ENCODE measurements at regions not wholly inside any gene's neighbourhood (a gene's known extent, or its start where the extent isn't known, plus 50 kb on each side); places are given as distances from the start of the nearest gene placed in this dataset.

- no peak for DNase-seq
Observed at GRCh38 chr10:36087006-36088005, 445.2 kb upstream of the FZD8 start.

GRCh38 chr10:36075196-36075595 is 433.1 kb upstream of the FZD8 start:
- DNase-seq = no peak

GRCh38 chr10:36073796-36074345 is 431.8 kb upstream of the FZD8 start:
- DNase-seq = no peak

- DNase-seq = no peak
Observed at GRCh38 chr10:36068542-36068941, 426.4 kb upstream of the FZD8 start.

GRCh38 chr10:36067748-36068147 is 425.7 kb upstream of the FZD8 start:
- no peak for DNase-seq

- DNase-seq = no peak
Observed at GRCh38 chr10:36066850-36067249, 424.8 kb upstream of the FZD8 start.

- DNase-seq = no peak
Observed at GRCh38 chr10:36066102-36066501, 424.0 kb upstream of the FZD8 start.

GRCh38 chr10:36063396-36063795 is 421.3 kb upstream of the FZD8 start:
- no peak for DNase-seq

GRCh38 chr10:36057731-36058130 is 415.6 kb upstream of the FZD8 start:
- DNase-seq = no peak

GRCh38 chr10:36057180-36057579 is 415.1 kb upstream of the FZD8 start:
- DNase-seq = no peak

GRCh38 chr10:36053775-36054174 is 411.7 kb upstream of the FZD8 start:
- no peak for DNase-seq

GRCh38 chr10:36053271-36053670 is 411.2 kb upstream of the FZD8 start:
- no peak for DNase-seq

GRCh38 chr10:36051500-36051991 is 409.4 kb upstream of the FZD8 start:
- DNase-seq = no peak

- no peak for DNase-seq
Observed at GRCh38 chr10:36050763-36051499, 408.8 kb upstream of the FZD8 start.

GRCh38 chr10:36048780-36049179 is 406.7 kb upstream of the FZD8 start:
- DNase-seq = no peak

- no peak for DNase-seq
Observed at GRCh38 chr10:36048236-36048635, 406.1 kb upstream of the FZD8 start.

GRCh38 chr10:36042135-36042534 is 400.0 kb upstream of the FZD8 start:
- no peak for DNase-seq

GRCh38 chr10:36038316-36038955 is 396.3 kb upstream of the FZD8 start:
- no peak for DNase-seq

GRCh38 chr10:36036137-36036536 is 394.0 kb upstream of the FZD8 start:
- no peak for DNase-seq

- DNase-seq = no peak
Observed at GRCh38 chr10:36033808-36034207, 391.7 kb upstream of the FZD8 start.

- DNase-seq = no peak
Observed at GRCh38 chr10:36030516-36030915, 388.4 kb upstream of the FZD8 start.

GRCh38 chr10:36026656-36027390 is 384.7 kb upstream of the FZD8 start:
- DNase-seq = no peak
